ENCODE measurements at regions not wholly inside any gene's neighbourhood (a gene's known extent, or its start where the extent isn't known, plus 50 kb on each side); places are given as distances from the start of the nearest gene placed in this dataset.

DNA sequence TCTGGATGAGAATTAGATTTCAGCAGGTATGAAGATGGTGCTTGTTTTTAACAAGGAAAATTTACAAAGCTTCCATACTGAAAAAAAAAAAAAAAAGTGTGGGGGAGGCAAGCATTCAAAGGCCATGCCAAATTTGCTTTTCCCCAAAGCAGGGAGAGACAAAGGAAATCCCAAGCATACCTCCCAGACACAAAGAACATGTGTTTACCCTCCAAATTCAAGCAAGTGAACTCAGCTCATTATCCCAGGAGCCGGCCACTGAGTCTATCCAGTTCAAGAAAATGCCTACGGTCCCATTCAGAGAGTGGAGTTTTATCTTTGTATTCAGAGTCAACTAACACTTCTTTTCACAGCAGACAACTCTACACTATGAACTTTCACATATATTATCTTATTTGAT is 102.7 kb upstream of the ID4 start:
- Mint-ChIP-seq H3K36me3 (ENCODE audit: low read depth) (peaks cover 2% of the 10 kb centered on the region), H3K4me3 (no peak overlapping the region), H3K4me1 (peaks cover 17% of the 10 kb centered on the region), H3K9me3 (peaks cover 9% of the 10 kb centered on the region), H3K27me3 (ENCODE audit: low read depth) (no peaks in the 10 kb centered on the region), H3K27ac (ENCODE audit: unreplicated experiment) (no peak overlapping the region)
- no peak for DNase-seq (ENCODE audit: low read depth, low spot score)
- TF ChIP-seq, protein P1, sequence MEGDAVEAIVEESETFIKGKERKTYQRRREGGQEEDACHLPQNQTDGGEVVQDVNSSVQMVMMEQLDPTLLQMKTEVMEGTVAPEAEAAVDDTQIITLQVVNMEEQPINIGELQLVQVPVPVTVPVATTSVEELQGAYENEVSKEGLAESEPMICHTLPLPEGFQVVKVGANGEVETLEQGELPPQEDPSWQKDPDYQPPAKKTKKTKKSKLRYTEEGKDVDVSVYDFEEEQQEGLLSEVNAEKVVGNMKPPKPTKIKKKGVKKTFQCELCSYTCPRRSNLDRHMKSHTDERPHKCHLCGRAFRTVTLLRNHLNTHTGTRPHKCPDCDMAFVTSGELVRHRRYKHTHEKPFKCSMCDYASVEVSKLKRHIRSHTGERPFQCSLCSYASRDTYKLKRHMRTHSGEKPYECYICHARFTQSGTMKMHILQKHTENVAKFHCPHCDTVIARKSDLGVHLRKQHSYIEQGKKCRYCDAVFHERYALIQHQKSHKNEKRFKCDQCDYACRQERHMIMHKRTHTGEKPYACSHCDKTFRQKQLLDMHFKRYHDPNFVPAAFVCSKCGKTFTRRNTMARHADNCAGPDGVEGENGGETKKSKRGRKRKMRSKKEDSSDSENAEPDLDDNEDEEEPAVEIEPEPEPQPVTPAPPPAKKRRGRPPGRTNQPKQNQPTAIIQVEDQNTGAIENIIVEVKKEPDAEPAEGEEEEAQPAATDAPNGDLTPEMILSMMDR (conservative IDR thresholded peaks at IDR 0.05) = no peak

DNA sequence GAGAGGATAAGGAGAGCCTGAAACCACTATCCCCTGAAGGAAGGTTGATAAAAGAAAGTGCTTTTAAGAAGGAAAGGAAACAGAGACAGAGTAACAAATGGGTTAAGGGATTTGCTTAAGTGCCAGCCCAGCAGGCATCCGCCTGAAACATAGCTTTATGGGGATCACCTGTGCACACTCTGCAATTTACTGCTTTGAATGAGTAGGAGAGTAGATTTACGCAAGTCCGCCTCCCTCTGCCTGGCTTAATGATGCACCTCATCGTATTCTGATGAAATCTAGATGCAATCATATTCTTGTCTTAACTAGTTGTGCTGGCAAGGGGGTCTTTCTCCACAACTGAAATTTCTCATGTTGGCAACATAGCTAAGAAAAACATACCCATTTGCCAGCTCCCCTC is 101.1 kb upstream of the ID4 start:
- no peak overlapping the region for H3K4me3 Mint-ChIP-seq
- no peaks in the 10 kb centered on the region for H3K36me3 Mint-ChIP-seq (ENCODE audit: low read depth)
- TF ChIP-seq, protein P1 (conservative IDR thresholded peaks at IDR 0.05) = no peak
- no peak overlapping the region for H3K27ac Mint-ChIP-seq (ENCODE audit: unreplicated experiment)
- H3K9me3 Mint-ChIP-seq = peaks cover 7% of the 10 kb centered on the region
- H3K4me1 Mint-ChIP-seq = peaks cover 17% of the 10 kb centered on the region
- H3K27me3 Mint-ChIP-seq (ENCODE audit: low read depth) = no peaks in the 10 kb centered on the region
- no peak for DNase-seq (ENCODE audit: low read depth, low spot score)

DNA sequence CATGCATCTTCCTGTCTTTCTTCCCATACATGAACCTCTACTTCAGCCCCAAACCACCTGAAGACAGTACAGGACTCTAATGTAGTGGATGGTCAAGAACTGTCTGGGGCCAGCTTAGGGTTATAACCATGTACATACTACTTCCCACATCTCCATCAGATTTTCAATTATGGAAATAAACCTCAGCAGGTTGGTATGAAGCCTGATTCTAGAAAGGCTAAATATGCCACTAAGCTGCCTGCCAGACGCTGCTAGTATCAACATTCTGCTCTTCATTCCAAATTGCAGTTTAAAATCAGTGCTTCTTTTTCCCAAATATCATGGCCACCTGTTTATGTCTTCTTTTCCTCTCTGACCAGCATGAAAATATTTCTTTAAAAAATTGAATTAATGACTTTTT is 99.2 kb upstream of the ID4 start:
- Mint-ChIP-seq H3K4me3 (no peak overlapping the region), H3K27ac (ENCODE audit: unreplicated experiment) (no peak overlapping the region), H3K36me3 (ENCODE audit: low read depth) (no peaks in the 10 kb centered on the region), H3K9me3 (peaks cover 2% of the 10 kb centered on the region), H3K4me1 (peaks cover 17% of the 10 kb centered on the region), H3K27me3 (ENCODE audit: low read depth) (no peaks in the 10 kb centered on the region)
- TF ChIP-seq, protein P1 (conservative IDR thresholded peaks at IDR 0.05) = no peak
- DNase-seq (ENCODE audit: low read depth, low spot score) = no peak

DNA sequence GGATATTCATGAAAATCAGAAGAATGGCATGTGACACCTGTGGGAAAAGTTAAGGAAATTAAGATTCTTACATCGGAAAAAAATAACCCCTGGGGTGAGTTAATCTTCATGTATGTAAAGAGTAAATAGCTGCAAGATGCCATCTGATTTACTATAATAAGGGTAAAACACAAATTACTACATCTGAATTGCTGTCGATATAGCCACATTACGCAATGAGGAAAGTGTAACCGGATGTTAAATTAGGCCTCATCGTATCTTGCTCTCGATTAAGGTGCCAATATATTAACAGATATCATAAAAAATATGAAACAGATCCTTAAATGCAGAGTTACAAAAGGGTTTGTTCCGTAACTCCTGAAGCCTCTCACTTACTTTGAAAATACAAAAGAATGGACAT is 87.4 kb upstream of the ID4 start:
- DNase-seq (ENCODE audit: low read depth, low spot score) = no peak
- TF ChIP-seq, protein P1 (conservative IDR thresholded peaks at IDR 0.05) = no peak
- H3K36me3 Mint-ChIP-seq (ENCODE audit: low read depth) = no peaks in the 10 kb centered on the region
- H3K27me3 Mint-ChIP-seq (ENCODE audit: low read depth) = no peaks in the 10 kb centered on the region
- peaks cover 6% of the 10 kb centered on the region for H3K4me1 Mint-ChIP-seq
- no peak overlapping the region for H3K4me3 Mint-ChIP-seq
- peaks cover 7% of the 10 kb centered on the region for H3K9me3 Mint-ChIP-seq
- no peak overlapping the region for H3K27ac Mint-ChIP-seq (ENCODE audit: unreplicated experiment)

DNA sequence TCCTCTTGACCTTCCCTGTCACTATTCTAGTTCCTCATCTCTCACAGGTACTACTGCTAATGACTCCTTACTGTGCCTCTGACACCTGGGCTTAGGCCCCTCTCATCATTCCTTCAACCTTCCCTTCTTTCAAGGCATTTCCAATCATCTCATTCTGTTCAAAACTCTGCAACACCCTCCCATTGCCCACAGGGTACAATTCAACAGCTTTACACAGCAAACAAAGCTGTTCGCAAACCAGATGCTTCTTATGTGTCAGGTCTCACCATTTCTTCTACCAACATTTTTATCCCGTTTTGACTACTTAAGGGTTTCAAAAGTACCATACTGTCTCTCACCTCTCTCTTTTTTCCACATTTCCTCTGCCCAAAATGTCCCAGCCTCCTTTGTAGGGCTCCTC is 84.4 kb upstream of the ID4 start:
- Mint-ChIP-seq H3K4me1 (peaks cover 9% of the 10 kb centered on the region), H3K9me3 (peaks cover 4% of the 10 kb centered on the region), H3K27me3 (ENCODE audit: low read depth) (no peaks in the 10 kb centered on the region), H3K27ac (ENCODE audit: unreplicated experiment) (no peak overlapping the region), H3K36me3 (ENCODE audit: low read depth) (no peaks in the 10 kb centered on the region), H3K4me3 (no peak overlapping the region)
- TF ChIP-seq, protein P1 (conservative IDR thresholded peaks at IDR 0.05) = no peak
- no peak for DNase-seq (ENCODE audit: low read depth, low spot score)

DNA sequence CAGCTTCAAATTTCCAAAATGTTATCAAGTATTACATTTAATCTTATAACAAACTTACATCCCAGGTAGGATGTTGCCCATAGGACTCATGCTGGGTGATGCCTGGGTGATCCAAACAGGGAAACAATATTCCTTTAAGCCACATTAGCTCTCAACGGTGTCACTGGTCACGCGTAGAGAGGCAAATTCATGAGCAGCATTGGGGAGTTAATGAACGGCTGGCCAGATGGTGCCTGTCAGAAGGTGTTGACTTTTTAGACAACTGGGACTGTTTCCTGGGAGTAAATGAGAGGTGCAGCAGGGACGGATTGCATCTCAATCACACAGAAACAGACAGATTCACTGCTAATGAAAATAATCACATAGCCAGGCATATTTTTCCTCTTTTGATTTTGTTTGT is 83.3 kb upstream of the ID4 start:
- DNase-seq (ENCODE audit: low read depth, low spot score) = no peak
- Mint-ChIP-seq H3K4me1 (peaks cover 9% of the 10 kb centered on the region), H3K27ac (ENCODE audit: unreplicated experiment) (no peak overlapping the region), H3K9me3 (peaks cover 2% of the 10 kb centered on the region), H3K4me3 (no peak overlapping the region), H3K27me3 (ENCODE audit: low read depth) (no peaks in the 10 kb centered on the region), H3K36me3 (ENCODE audit: low read depth) (no peaks in the 10 kb centered on the region)
- TF ChIP-seq, protein P1 (conservative IDR thresholded peaks at IDR 0.05) = no peak

Measured in neural crest cell (in vitro differentiated cells).